LHCN-M2 (cell line): ENCODE measurements at regions not wholly inside any gene's neighbourhood (a gene's known extent, or its start where the extent isn't known, plus 50 kb on each side); places are given as distances from the start of the nearest gene placed in this dataset.
"Not testable (repeated sequence)": the region's sequence is repeated elsewhere in the genome, so short reads cannot be mapped to it uniquely, and the experiment has no call there.

Experiments used
- DNase-seq: peaks from one replicate; pipeline ENCODE4 v3.0.0-alpha.2; 2012; ENCODE audit warnings: low read depth

- no peak for DNase-seq
These were observed 532.7 kb upstream of the OLFM3 start for GRCh38 chr1:102529446-102529845.

DNA sequence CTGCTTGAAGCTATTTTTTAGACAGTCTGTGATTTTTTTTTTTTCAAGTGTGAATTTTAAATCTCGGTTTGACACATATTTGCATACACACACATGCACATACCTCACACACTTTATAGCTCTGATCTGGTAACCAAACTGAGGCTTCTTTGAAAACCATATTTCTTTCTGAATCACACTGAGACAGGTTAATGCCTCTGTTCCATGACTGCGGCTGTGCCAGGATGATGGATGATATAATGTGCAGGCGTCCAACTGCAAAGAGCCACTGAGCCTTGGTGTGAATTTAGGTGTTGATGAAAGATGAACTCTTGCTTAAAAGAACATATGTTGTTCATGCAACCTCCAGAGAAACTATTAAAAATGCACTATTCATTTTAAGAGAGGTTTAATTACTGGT is 504.0 kb upstream of the OLFM3 start:
- no peak for DNase-seq

DNA sequence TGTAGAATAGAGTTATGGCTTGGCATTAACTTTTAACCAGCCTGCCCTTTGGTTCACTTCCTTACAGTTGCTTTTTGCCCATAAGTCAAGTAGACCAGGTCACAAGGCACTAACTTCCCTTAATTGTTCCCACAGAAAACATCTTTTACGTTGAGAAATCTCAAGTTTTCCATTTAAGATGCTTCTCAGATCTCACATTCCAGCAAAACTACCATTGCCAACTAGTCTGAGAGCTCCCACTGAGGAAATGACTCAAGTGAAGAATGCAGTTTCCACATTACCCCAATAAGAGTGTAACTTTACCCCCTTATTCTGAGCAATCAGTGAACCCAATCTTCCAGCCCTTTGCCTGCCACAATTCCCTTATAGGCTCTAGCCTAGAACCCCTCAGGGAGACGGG is 502.2 kb upstream of the OLFM3 start:
- no peak for DNase-seq

GRCh38 chr1:102497810-102498209 is 501.1 kb upstream of the OLFM3 start:
- not testable (repeated sequence) for DNase-seq

DNA sequence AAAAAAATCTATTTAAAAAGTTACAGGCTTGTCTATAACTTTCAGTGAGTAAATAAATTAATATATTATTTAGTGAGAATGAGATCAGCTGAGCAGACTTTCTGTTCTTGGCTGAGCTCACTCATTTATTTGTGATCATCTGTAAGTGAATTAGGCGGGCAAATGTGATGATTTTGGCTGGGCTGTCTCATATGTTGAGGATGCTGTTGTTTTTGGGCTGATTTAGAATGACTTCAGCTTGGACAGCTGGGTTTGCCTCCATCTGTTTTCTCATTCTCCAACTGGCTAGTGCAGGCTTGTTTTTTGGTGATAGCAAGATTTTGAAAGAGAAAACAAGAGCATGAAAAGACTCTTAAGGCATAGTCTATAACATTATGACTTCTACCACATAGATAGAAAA is 475.8 kb upstream of the OLFM3 start:
- DNase-seq = no peak

- DNase-seq = no peak
These were observed 474.0 kb upstream of the OLFM3 start for GRCh38 chr1:102470767-102471166.

DNA sequence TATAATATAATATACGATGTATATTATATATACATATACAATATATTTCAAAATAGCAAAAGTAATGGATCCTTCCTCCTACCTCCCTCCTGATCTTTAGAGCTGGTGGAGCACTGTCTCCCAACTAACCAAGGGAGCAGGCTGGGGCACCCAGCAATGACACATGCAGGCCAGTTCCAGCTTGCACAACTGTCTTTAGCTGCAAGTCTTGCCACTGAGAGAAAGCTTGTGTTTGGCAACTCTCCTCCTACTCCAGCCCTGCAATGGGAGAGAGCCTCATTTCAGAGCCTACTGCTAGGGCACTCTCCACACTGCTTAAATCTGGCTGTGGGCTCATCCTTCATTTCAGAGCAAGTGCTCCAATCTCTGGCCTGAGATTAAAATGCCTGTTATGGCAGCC is 469.8 kb upstream of the OLFM3 start:
- DNase-seq = no peak

DNA sequence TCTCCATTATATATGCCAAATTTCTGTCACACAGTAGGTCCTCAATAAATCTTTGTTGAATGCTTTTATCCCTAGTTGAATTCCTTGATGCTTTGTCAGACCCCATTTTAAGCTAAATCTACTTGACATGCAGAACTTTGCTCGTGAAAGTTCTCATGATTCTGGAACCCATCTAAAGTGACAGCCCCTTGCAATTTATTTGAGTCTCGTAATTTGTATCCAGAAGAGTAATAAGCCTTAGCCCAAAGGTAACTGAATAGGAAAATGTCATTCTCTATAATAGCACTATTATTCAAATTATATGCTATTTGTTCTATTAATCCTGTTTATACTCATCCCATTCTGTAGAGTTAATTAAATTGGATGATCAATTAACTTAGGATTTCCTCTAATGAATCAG is 466.6 kb upstream of the OLFM3 start:
- DNase-seq = no peak

- not testable (repeated sequence) for DNase-seq
These were observed 445.6 kb upstream of the OLFM3 start for GRCh38 chr1:102442317-102442716.

GRCh38 chr1:102435483-102435882 is 438.8 kb upstream of the OLFM3 start:
- DNase-seq = no peak

DNA sequence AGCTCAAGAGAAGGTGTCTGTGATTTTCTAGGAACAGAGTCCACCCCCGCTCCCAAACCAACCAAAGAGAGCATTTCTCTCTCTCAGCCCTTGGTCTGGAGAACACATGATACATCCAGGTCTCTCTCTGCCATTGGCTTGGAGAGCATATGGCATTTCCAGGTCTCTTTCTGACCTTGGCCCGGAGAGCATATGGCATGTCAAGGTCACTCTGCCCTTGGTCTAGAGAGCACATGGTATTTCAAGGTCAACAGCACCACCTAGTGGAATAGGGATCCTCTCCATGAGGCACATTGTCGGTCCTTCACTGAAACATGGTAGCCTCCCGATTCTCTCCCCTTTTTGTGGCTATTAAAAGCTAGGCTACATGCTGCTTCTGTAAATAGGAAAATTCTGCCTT is 437.7 kb upstream of the OLFM3 start:
- DNase-seq = peak; percentile 15

DNA sequence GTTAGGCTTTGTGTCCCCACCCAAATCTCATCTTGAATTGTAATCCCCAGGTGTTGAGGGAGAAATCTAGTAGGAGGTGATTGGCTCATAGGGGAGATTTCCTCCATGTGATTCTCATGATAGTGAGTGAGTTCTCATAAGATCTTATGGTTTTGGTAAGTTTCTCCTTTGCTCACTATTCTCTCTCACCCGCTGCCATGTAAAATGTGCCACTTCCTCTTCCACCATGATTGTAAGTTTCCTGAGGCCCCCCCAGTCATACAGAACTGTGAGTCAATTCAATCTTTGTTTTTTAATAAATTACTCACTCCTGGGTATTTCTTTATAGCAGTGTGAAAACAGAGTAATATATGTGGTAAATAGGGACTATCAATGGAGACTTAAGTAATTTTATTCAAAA is 434.5 kb upstream of the OLFM3 start:
- DNase-seq = no peak

- no peak for DNase-seq
These were observed 423.3 kb upstream of the OLFM3 start for GRCh38 chr1:102420034-102420433.
